OCI-LY3 (cell line): ENCODE measurements at regions not wholly inside any gene's neighbourhood (a gene's known extent, or its start where the extent isn't known, plus 50 kb on each side); places are given as distances from the start of the nearest gene placed in this dataset.

Experiments used
- H2AFZ ChIP-seq: fragments of 200-600, 300-600 bp; shearing (Covaris generic); 2 replicates; pipeline ENCODE4 v1.6.0; 2014; ENCODE audit warnings: antibody characterized with exemption, low read depth, low read length
- H3K27ac ChIP-seq: fragments of 200-600, 300-600 bp; sonication (generic); 2 replicates; pipeline ENCODE4 v1.5.1; 2014; ENCODE audit warnings: mild to moderate bottlenecking, low read length, moderate library complexity, mixed read lengths
- H3K27me3 ChIP-seq: fragments of 200-600, 300-600 bp; sonication (generic); 2 replicates; pipeline ENCODE4 v1.6.1; 2014; ENCODE audit warnings: low read depth, low read length, mixed read lengths
- H3K36me3 ChIP-seq: fragments of 200-600, 300-600 bp; sonication (generic); replicated peaks from 2 replicates; pipeline ENCODE3; 2014; ENCODE audit warnings: low read depth, low read length, mixed read lengths
- H3K4me1 ChIP-seq: fragments of 300-600, 200-600 bp; sonication (generic); 2 replicates; pipeline ENCODE4 v1.6.1; 2014; ENCODE audit warnings: low read length, mixed read lengths
- H3K4me2 ChIP-seq: fragments of 200-600, 300-600 bp; sonication (generic); 2 replicates; pipeline ENCODE4 v1.6.1; 2014; ENCODE audit warnings: low read length, mixed read lengths
- H3K4me3 ChIP-seq: fragments of 300-600, 200-600 bp; sonication (generic); 2 replicates; pipeline ENCODE4 v1.5.1; 2014; ENCODE audit warnings: antibody characterized with exemption, mild to moderate bottlenecking, low read length, moderate library complexity
- H3K79me2 ChIP-seq: fragments of 300-600, 200-600 bp; shearing (Covaris generic); 2 replicates; pipeline ENCODE4 v1.6.1; 2014; ENCODE audit warnings: mild to moderate bottlenecking, low read length, mixed read lengths
- H3K9ac ChIP-seq: fragments of 300-600, 200-600 bp; shearing (Covaris generic); 2 replicates; pipeline ENCODE4 v1.6.0; 2014; ENCODE audit warnings: mild to moderate bottlenecking, low read length, moderate library complexity
- H3K9me3 ChIP-seq: fragments of 200-600, 300-600 bp; shearing (Covaris generic); 2 replicates; pipeline ENCODE4 v1.6.1; 2014; ENCODE audit warnings: low read length, mixed read lengths; ENCODE audit not compliant: insufficient read depth
- H4K20me1 ChIP-seq: fragments of 200-600, 300-600 bp; sonication (generic); 2 replicates; pipeline ENCODE4 v1.6.1; 2016; ENCODE audit warnings: low read length, mixed read lengths; ENCODE audit not compliant: insufficient read depth
- CTCF ChIP-seq: fragments of 200-600, 300-600 bp; sonication (generic); IDR thresholded peaks from 2 replicates; pipeline ENCODE4 v1.5.1; 2014; ENCODE audit warnings: antibody characterized with exemption, low read length, low read depth
- EZH2phosphoT487 ChIP-seq: fragments of 200-600 bp; shearing (Covaris generic); IDR thresholded peaks from 2 replicates; pipeline ENCODE4 v1.6.1; 2018; ENCODE audit warnings: antibody characterized with exemption, mixed run types, low read depth

DNA sequence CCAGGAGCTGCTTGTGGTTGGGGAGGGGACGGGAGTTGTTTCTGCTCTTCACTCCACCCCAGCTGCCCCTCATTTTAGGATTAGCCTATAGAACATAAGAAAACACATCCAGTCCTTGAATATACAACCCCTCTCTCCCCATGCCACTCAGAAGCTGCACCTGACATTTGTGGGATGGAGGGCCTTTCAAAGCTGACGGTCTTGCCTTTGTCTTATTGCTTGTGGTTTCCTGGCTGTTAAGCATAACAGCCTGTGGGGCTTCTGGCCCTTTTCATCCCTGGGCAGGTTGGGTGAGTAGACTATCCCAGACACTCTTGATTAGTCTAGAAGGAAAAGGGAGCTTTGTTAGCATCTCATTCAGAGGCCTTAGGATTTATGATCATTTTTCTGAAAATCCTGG lies 407.6 kb upstream of the BOD1L1 start:
- Histone ChIP-seq H3K79me2 (no peaks in the 10 kb centered on the region), H3K4me3 (no peak overlapping the region), H3K4me2 (no peak overlapping the region), H3K36me3 (no peaks in the 10 kb centered on the region), H3K9ac (no peak overlapping the region), H3K27me3 (no peaks in the 10 kb centered on the region), H2AFZ (no peak overlapping the region), H3K9me3 (no peaks in the 10 kb centered on the region), H3K27ac (no peak overlapping the region), H3K4me1 (no peaks in the 10 kb centered on the region), H4K20me1 (no peaks in the 10 kb centered on the region)
- no peak for TF ChIP-seq CTCF
- TF ChIP-seq EZH2phosphoT487: no peak

DNA sequence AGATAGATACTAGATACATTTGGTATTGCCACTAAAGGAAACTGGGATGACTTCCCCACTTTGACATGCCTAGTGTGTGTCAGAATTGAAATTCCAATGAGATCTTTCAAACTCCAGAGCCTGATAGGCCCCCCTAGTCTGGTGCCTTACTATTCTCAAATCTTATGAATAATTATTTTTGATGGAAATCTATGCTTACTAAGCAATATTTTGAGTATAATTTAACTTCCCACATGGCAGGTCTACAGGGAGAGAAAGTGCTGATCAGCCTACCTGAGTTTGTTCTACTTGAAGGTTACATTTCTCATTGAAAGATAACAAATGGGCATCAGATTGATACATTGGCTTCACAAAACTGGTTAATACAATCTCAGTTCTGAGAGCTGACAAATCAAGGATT lies 415.7 kb upstream of the BOD1L1 start:
- Histone ChIP-seq H2AFZ (no peak overlapping the region), H3K79me2 (no peaks in the 10 kb centered on the region), H3K27me3 (no peaks in the 10 kb centered on the region), H3K27ac (no peak overlapping the region), H4K20me1 (no peaks in the 10 kb centered on the region), H3K4me3 (no peak overlapping the region), H3K36me3 (no peaks in the 10 kb centered on the region), H3K4me1 (no peaks in the 10 kb centered on the region), H3K9ac (no peak overlapping the region), H3K9me3 (no peaks in the 10 kb centered on the region), H3K4me2 (no peak overlapping the region)
- no peak for TF ChIP-seq EZH2phosphoT487
- TF ChIP-seq CTCF: no peak

DNA sequence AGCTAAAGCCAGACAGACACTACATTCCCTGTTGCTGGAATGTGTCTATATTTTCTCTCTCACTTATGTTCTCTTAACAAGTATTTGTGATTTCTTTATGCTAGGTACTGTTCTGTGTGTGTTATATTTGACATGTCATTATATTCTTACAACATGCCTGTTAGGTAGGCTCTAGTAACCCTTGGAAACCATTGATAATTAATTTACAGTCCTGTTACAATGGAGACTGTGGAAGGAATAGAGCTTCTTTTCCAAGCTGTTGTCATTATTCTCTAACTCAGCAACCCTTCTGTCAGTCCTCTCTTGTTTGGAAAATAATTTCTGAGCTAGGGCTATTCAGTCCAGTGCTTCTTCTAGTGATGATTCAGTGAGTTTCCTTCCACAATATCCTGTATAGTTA lies 419.1 kb upstream of the BOD1L1 start:
- H3K36me3 ChIP-seq: no peaks in the 10 kb centered on the region
- no peak overlapping the region for H3K9ac ChIP-seq
- H3K4me3 ChIP-seq: no peak overlapping the region
- no peaks in the 10 kb centered on the region for H3K79me2 ChIP-seq
- no peaks in the 10 kb centered on the region for H3K27me3 ChIP-seq
- no peak overlapping the region for H3K27ac ChIP-seq
- H3K9me3 ChIP-seq: no peaks in the 10 kb centered on the region
- no peak overlapping the region for H3K4me2 ChIP-seq
- no peaks in the 10 kb centered on the region for H3K4me1 ChIP-seq
- no peak overlapping the region for H2AFZ ChIP-seq
- TF ChIP-seq EZH2phosphoT487 (no peak), CTCF (no peak)
- H4K20me1 ChIP-seq: no peaks in the 10 kb centered on the region

GRCh38 chr4:14047840-14048239 lies 420.3 kb upstream of the BOD1L1 start:
- H3K27ac ChIP-seq: no peak overlapping the region
- H3K79me2 ChIP-seq: no peaks in the 10 kb centered on the region
- no peaks in the 10 kb centered on the region for H4K20me1 ChIP-seq
- H2AFZ ChIP-seq: no peak overlapping the region
- no peaks in the 10 kb centered on the region for H3K27me3 ChIP-seq
- no peak overlapping the region for H3K4me3 ChIP-seq
- H3K9me3 ChIP-seq: no peaks in the 10 kb centered on the region
- H3K4me2 ChIP-seq: no peak overlapping the region
- TF ChIP-seq CTCF (no peak), EZH2phosphoT487 (no peak)
- no peak overlapping the region for H3K9ac ChIP-seq
- no peaks in the 10 kb centered on the region for H3K4me1 ChIP-seq
- H3K36me3 ChIP-seq: no peaks in the 10 kb centered on the region
